K562 (cell line): ENCODE measurements at regions not wholly inside any gene's neighbourhood (a gene's known extent, or its start where the extent isn't known, plus 50 kb on each side); places are given as distances from the start of the nearest gene placed in this dataset.

Experiments
- ATAC-seq: fragments of 200-7000 bp; cut with Tn5 transposase; 3 replicates; pipeline ENCODE4 v1.9.1; 2020; ENCODE audit warnings: moderate library complexity
- BruUV-seq: library from RNA; stranded (reverse); fragments of 400-500 nt; replicated peaks from 2 replicates; lab custom pipeline; 2021; lab: Mats Ljungman, UMichigan
- CTCF ChIA-PET: fragments of 300-600 bp; formaldehyde crosslinking; extraction: SDS; loops from one replicate; lab custom pipeline; 2021; ENCODE audit warnings: low intra/inter-chr PET ratio; lab: Yijun Ruan, JAX
- POLR2A ChIA-PET: fragments of 300-600, 350-650 bp; sonication (Branson Sonifier 250); formaldehyde crosslinking; extraction: SDS; loops from one replicate; lab custom pipeline; 2021; ENCODE audit warnings: antibody characterized with exemption, inconsistent platforms; lab: Yijun Ruan, JAX
- DNase-seq, 4 experiments: peaks; one replicate each; pipeline versions ENCODE4 v3.0.0 to v3.0.0-alpha.2; 2011 to 2018; ENCODE audit warnings: low spot score in 3 of 4, mixed read lengths in 3 of 4; ENCODE audit errors: extremely low read depth in 1 of 4
- FAIRE-seq: peaks from 2 replicates; lab custom pipeline; 2011; peaks lifted over from hg19 to GRCh38; lab: Jason Lieb, UNC
- H2AFZ ChIP-seq: 2 replicates; pipeline ENCODE4 v1.6.0; 2011; ENCODE audit warnings: low read depth, low read length, control low read depth, inconsistent platforms
- H3K27ac ChIP-seq: fragments of 200-600 bp; 3 replicates; pipeline ENCODE4 v1.8.0; 2011; ENCODE audit warnings: low read depth, mild to moderate bottlenecking, control low read depth, inconsistent platforms, low read length, moderate library complexity, mixed read lengths; ENCODE audit errors: extremely low read depth
- H3K27me3 ChIP-seq, 2 experiments: fragments of 300-600 bp in 1 of 2; 2 replicates in 1 of 2; 3 replicates in 1 of 2; pipeline versions ENCODE4 v1.6.0 to v1.8.0; 2011; ENCODE audit warnings: inconsistent platforms in 2 of 2, low read length in 2 of 2, mild to moderate bottlenecking in 1 of 2, mixed read lengths in 1 of 2, moderate library complexity in 1 of 2; ENCODE audit not compliant: control insufficient read depth in 2 of 2, insufficient read depth in 2 of 2
- H3K36me3 ChIP-seq: fragments of 300-600 bp; 3 replicates; pipeline ENCODE4 v1.8.0; 2011; ENCODE audit warnings: mild to moderate bottlenecking, low read length, inconsistent platforms; ENCODE audit not compliant: control insufficient read depth, insufficient read depth
- H3K4me1 ChIP-seq, 2 experiments: fragments of 200-600 bp in 1 of 2; replicated peaks in 1 of 2; 2 replicates in 1 of 2; 3 replicates in 1 of 2; pipeline versions ENCODE4 v1.5.1 to v1.8.0; 2011; ENCODE audit warnings: inconsistent platforms in 2 of 2, low read length in 2 of 2, mild to moderate bottlenecking in 1 of 2, mixed read lengths in 1 of 2, moderate library complexity in 1 of 2; ENCODE audit not compliant: control insufficient read depth in 2 of 2, insufficient read depth in 2 of 2
- H3K4me2 ChIP-seq: 2 replicates; pipeline ENCODE4 v1.6.1; 2011; ENCODE audit warnings: low read length, control low read depth, inconsistent platforms, mixed read lengths; ENCODE audit not compliant: insufficient read depth
- H3K4me3 ChIP-seq: fragments of 200-600 bp; sonication (generic), shearing (Covaris generic); 2 replicates; pipeline ENCODE4 v1.5.1; 2016; ENCODE audit warnings: control low read depth, inconsistent platforms
- H3K79me2 ChIP-seq: fragments of 200-600 bp; 3 replicates; pipeline ENCODE4 v1.8.0; 2011; ENCODE audit warnings: low read length, inconsistent platforms; ENCODE audit not compliant: control insufficient read depth, insufficient read depth
- H3K9ac ChIP-seq, 2 experiments: 2 replicates each; pipeline versions ENCODE4 v1.6.0 to v1.6.1; 2011; ENCODE audit warnings: low read depth in 2 of 2, low read length in 2 of 2, control low read depth in 1 of 2, inconsistent platforms in 1 of 2, mild to moderate bottlenecking in 1 of 2, mixed read lengths in 1 of 2; ENCODE audit not compliant: insufficient read depth in 1 of 2
- H3K9me1 ChIP-seq: one replicate; pipeline ENCODE4 v1.6.0; 2011; ENCODE audit warnings: inconsistent platforms, mild to moderate bottlenecking, low read length, moderate library complexity; ENCODE audit not compliant: control insufficient read depth, insufficient read depth
- H3K9me3 ChIP-seq: replicated peaks from 2 replicates; pipeline ENCODE4 v1.5.1; 2011; ENCODE audit warnings: low read depth, low read length, inconsistent platforms; ENCODE audit not compliant: control insufficient read depth, insufficient read depth
- H4K20me1 ChIP-seq: replicated peaks from 2 replicates; pipeline ENCODE4 v1.6.1; 2011; ENCODE audit warnings: low read length, inconsistent platforms, mixed read lengths; ENCODE audit not compliant: control insufficient read depth, insufficient read depth
- C11orf30 ChIP-seq: fragments of 450-650 bp; IDR thresholded peaks from 2 replicates; pipeline ENCODE4 v1.6.1; 2016; ENCODE audit warnings: low read depth, mild to moderate bottlenecking
- CBFA2T2 ChIP-seq: fragments of 450-650 bp; conservative IDR thresholded peaks from 2 replicates; pipeline ENCODE4 v1.6.1; 2017; ENCODE audit warnings: mild to moderate bottlenecking
- CBX2 ChIP-seq: fragments of 200-600 bp; sonication (generic); IDR thresholded peaks from one replicate; pipeline ENCODE4 v1.6.1; 2012; ENCODE audit warnings: mild to moderate bottlenecking, low read length, inconsistent platforms; ENCODE audit not compliant: insufficient read depth, poor library complexity, severe bottlenecking
- CBX8 ChIP-seq: fragments of 200-600 bp; sonication (generic); IDR thresholded peaks from 2 replicates; pipeline ENCODE4 v1.6.1; 2012; ENCODE audit warnings: borderline replicate concordance, mixed run types, low read depth, mild to moderate bottlenecking, moderate library complexity, mixed read lengths, low read length, control low read depth, inconsistent platforms; ENCODE audit not compliant: poor library complexity, severe bottlenecking; ENCODE audit errors: extremely low read depth
- DACH1 ChIP-seq: fragments of 450-650 bp; IDR thresholded peaks from 2 replicates; pipeline ENCODE4 v1.6.1; 2018; ENCODE audit not compliant: partially characterized antibody
- DIDO1 ChIP-seq: fragments of 450-650 bp; IDR thresholded peaks from 2 replicates; pipeline ENCODE4 v1.6.1; 2016; ENCODE audit warnings: low read depth, missing biosample characterization, missing genetic modification characterization
- NR2F6 ChIP-seq: fragments of 450-650 bp; formaldehyde crosslinking; IDR thresholded peaks from 2 replicates; pipeline ENCODE4 v1.4.0; 2020; ENCODE audit warnings: mild to moderate bottlenecking
- SAFB2 ChIP-seq: fragments of 200-400 bp; formaldehyde crosslinking; IDR thresholded peaks from 2 replicates; pipeline ENCODE4 v1.6.1; 2018; ENCODE audit warnings: borderline replicate concordance, low read length, low read depth, moderate library complexity; ENCODE audit not compliant: severe bottlenecking
- SIN3A ChIP-seq, 2 experiments: fragments of 150-350 bp in 1 of 2; IDR thresholded peaks; 2 replicates each; pipeline ENCODE4 v1.6.1; 2011 to 2016; ENCODE audit warnings: borderline replicate concordance in 2 of 2, low read depth in 2 of 2, low read length in 2 of 2, mild to moderate bottlenecking in 2 of 2, moderate library complexity in 2 of 2; ENCODE audit not compliant: control insufficient read depth in 1 of 2
- SRF ChIP-seq, 2 experiments: fragments of 250-450, 450-650 bp in 1 of 2; sonication (Bioruptor Pico) in 1 of 2; sonication (generic) in 1 of 2; formaldehyde crosslinking; IDR thresholded peaks; 2 replicates each; pipeline versions ENCODE4 v1.5.0 to v1.5.1; 2020 to 2022; ENCODE audit warnings: mild to moderate bottlenecking in 1 of 2, missing genetic modification reagents in 1 of 2
- SRSF1 ChIP-seq: fragments of 200-400 bp; formaldehyde crosslinking; IDR thresholded peaks from 2 replicates; pipeline ENCODE4 v1.6.1; 2017; ENCODE audit warnings: mild to moderate bottlenecking, low read depth, low read length, moderate library complexity
- ZNF174 ChIP-seq: fragments of 250-450 bp; sonication (Bioruptor Pico); IDR thresholded peaks from 2 replicates; pipeline ENCODE4 v1.4.0; 2020; ENCODE audit warnings: mild to moderate bottlenecking
- WGBS: fragments of 100-300 bp; shearing (Covaris generic); methylation state at CpG from one replicate; pipeline ENCODE4 v1.1.6; 2016; ENCODE audit warnings: low coverage, mixed read lengths; ENCODE audit not compliant: insufficient coverage; ENCODE audit errors: missing lambda C conversion rate; 5-methylcytosine and 5-hydroxymethylcytosine counted together
- in situ Hi-C: fragments of 300-500 bp; cut with MboI; formaldehyde crosslinking; loops from 4 replicates; pipeline ENCODE4 v1.15.0; 2018; ENCODE audit warnings: inconsistent platforms, mixed read lengths
- intact Hi-C: fragments of 100-400 bp; cut with micrococcal nuclease; formaldehyde crosslinking; loops from 2 replicates; pipeline ENCODE4 v1.14.2; 2022
- TF ChIP-seq, protein P1 (sequence below): sonication (generic); formaldehyde crosslinking; IDR thresholded peaks from 2 replicates; pipeline ENCODE4 v1.8.0; 2022; ENCODE audit warnings: mild to moderate bottlenecking, missing genetic modification reagents, borderline replicate concordance
- TF ChIP-seq, protein P2 (sequence below): sonication (generic); formaldehyde crosslinking; IDR thresholded peaks from 2 replicates; pipeline ENCODE4 v1.8.1; 2023; ENCODE audit warnings: missing genetic modification reagents, mild to moderate bottlenecking, borderline replicate concordance
- TF ChIP-seq, protein P3 (sequence below): sonication (generic); formaldehyde crosslinking; IDR thresholded peaks from 2 replicates; pipeline ENCODE4 v1.5.0; 2020; ENCODE audit warnings: missing genetic modification reagents

DNA sequence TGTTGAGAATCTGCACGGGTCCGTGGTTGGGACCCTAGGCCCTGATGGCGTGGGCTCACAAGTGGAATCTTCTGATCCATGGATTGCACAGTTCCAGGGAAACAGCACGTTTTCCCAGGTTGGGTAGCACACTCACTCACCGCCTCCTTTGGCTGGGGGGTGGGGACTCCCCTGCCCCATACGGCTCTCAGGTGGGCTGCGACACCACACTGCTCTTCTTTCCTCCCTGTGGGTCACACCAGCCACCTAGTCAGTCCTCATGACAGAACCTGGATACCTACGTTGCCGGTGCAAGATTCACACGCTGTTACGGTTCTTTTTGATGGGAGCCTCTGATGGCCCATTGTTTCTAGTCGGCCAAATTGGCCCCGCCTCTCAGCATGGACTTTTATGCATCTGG lies 312.0 kb downstream of the MMUT start:
- no TSS peak for BruUV-seq
- ATAC-seq (no peak), FAIRE-seq (no peak), DNase-seq (no peak)
- Histone ChIP-seq H3K9ac (no peak overlapping the region), H3K4me3 (no peak overlapping the region), H3K4me1 (no peaks in the 10 kb centered on the region), H2AFZ (no peak overlapping the region), H3K27ac (no peak overlapping the region), H3K36me3 (no peaks in the 10 kb centered on the region), H4K20me1 (no peaks in the 10 kb centered on the region), H3K27me3 (no peaks in the 10 kb centered on the region), H3K9me1 (no peaks in the 10 kb centered on the region), H3K9me3 (no peaks in the 10 kb centered on the region; the same call in 1 of the 2 replicates), H3K4me2 (no peak overlapping the region), H3K79me2 (no peaks in the 10 kb centered on the region)
- CTCF ChIA-PET = no interaction called here
- in situ Hi-C loops = no loop called here
- intact Hi-C loops = no loop called here
- POLR2A ChIA-PET = no interaction called here
- WGBS = under 1% methylated on average over 13 of the region's 13 CpGs
- TF ChIP-seq DACH1 = no peak
- TF ChIP-seq, protein P1, sequence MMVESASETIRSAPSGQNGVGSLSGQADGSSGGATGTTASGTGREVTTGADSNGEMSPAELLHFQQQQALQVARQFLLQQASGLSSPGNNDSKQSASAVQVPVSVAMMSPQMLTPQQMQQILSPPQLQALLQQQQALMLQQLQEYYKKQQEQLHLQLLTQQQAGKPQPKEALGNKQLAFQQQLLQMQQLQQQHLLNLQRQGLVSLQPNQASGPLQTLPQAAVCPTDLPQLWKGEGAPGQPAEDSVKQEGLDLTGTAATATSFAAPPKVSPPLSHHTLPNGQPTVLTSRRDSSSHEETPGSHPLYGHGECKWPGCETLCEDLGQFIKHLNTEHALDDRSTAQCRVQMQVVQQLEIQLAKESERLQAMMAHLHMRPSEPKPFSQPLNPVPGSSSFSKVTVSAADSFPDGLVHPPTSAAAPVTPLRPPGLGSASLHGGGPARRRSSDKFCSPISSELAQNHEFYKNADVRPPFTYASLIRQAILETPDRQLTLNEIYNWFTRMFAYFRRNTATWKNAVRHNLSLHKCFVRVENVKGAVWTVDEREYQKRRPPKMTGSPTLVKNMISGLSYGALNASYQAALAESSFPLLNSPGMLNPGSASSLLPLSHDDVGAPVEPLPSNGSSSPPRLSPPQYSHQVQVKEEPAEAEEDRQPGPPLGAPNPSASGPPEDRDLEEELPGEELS (CRISPR knock-in tag) = no peak
- no peak for TF ChIP-seq ZNF174 (CRISPR knock-in tag)
- TF ChIP-seq DIDO1 (tag) = no peak
- no peak for TF ChIP-seq CBX2
- no peak for TF ChIP-seq SRF (CRISPR knock-in tag; IDR thresholded peaks at IDR 0.05)
- TF ChIP-seq, protein P2, sequence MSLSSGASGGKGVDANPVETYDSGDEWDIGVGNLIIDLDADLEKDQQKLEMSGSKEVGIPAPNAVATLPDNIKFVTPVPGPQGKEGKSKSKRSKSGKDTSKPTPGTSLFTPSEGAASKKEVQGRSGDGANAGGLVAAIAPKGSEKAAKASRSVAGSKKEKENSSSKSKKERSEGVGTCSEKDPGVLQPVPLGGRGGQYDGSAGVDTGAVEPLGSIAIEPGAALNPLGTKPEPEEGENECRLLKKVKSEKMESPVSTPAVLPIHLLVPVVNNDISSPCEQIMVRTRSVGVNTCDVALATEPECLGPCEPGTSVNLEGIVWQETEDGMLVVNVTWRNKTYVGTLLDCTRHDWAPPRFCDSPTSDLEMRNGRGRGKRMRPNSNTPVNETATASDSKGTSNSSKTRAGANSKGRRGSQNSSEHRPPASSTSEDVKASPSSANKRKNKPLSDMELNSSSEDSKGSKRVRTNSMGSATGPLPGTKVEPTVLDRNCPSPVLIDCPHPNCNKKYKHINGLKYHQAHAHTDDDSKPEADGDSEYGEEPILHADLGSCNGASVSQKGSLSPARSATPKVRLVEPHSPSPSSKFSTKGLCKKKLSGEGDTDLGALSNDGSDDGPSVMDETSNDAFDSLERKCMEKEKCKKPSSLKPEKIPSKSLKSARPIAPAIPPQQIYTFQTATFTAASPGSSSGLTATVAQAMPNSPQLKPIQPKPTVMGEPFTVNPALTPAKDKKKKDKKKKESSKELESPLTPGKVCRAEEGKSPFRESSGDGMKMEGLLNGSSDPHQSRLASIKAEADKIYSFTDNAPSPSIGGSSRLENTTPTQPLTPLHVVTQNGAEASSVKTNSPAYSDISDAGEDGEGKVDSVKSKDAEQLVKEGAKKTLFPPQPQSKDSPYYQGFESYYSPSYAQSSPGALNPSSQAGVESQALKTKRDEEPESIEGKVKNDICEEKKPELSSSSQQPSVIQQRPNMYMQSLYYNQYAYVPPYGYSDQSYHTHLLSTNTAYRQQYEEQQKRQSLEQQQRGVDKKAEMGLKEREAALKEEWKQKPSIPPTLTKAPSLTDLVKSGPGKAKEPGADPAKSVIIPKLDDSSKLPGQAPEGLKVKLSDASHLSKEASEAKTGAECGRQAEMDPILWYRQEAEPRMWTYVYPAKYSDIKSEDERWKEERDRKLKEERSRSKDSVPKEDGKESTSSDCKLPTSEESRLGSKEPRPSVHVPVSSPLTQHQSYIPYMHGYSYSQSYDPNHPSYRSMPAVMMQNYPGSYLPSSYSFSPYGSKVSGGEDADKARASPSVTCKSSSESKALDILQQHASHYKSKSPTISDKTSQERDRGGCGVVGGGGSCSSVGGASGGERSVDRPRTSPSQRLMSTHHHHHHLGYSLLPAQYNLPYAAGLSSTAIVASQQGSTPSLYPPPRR (CRISPR knock-in tag) = no peak
- TF ChIP-seq CBFA2T2 = no peak
- TF ChIP-seq SIN3A (IDR thresholded peaks at IDR 0.05; ENCODE audit: borderline replicate concordance in 2 of 2, control insufficient read depth in 1 of 2, low read depth in 2 of 2, low read length in 2 of 2) = no peak
- TF ChIP-seq NR2F6 (CRISPR knock-in tag) = no peak
- no peak for TF ChIP-seq SRSF1
- TF ChIP-seq, protein P3, sequence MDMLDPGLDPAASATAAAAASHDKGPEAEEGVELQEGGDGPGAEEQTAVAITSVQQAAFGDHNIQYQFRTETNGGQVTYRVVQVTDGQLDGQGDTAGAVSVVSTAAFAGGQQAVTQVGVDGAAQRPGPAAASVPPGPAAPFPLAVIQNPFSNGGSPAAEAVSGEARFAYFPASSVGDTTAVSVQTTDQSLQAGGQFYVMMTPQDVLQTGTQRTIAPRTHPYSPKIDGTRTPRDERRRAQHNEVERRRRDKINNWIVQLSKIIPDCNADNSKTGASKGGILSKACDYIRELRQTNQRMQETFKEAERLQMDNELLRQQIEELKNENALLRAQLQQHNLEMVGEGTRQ = no peak
- no peak for TF ChIP-seq CBX8
- no peak for TF ChIP-seq C11orf30
- no peak for TF ChIP-seq SAFB2
